DMS153 (cell line): ENCODE measurements at regions not wholly inside any gene's neighbourhood (a gene's known extent, or its start where the extent isn't known, plus 50 kb on each side); places are given as distances from the start of the nearest gene placed in this dataset.

Source experiments
- DNase-seq: peaks from one replicate; lab custom pipeline; 2025; lab: John Stamatoyannopoulos, UW

DNA sequence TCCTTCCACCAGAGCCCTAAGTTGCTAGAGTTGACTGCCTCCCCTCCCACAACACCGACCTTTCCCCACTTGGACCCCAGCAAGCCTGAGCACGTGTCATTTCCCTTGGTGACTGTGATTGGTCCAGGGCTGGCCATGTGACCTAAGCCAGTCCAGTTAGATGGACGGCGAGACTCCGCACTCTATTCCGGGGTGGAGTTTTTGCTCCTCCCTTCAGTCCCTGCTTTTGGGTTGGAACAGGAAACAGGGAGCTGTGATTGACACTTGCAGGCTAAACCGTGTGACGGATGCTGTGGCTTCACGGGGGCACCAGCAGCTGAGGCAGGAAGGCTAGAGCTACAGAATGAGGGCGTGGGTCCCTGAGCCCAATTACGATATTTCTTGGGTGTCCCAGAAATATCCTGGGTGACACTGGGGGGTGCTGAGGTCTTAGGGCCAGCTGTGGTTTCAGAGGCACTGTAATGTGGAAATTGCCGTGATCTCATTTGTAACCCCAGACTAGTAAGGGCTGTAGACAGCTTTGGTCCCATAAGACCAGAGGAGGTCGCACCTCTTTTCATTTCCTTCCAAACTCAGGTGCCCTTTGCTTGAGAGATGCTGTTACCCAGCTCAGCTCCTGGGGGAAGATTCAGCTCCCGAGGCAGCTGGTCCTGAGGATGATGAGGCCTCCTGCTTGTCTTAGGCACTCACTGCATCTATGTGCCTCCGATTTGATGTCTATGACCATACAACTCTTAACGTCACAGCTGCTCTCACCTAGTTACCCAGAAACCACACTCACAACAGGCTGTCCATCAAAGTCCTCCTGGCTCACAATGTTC lies 102.7 kb upstream of the NPTX2 start:
- DNase-seq = no peak

- no peak for DNase-seq
Observed at GRCh38 chr7:98511175-98511574, 105.9 kb upstream of the NPTX2 start.

- no peak for DNase-seq
Observed at GRCh38 chr7:98509836-98510235, 107.2 kb upstream of the NPTX2 start.

GRCh38 chr7:98506471-98506870 lies 105.6 kb upstream of the BAIAP2L1 start:
- no peak for DNase-seq

- DNase-seq = no peak
Observed at GRCh38 chr7:98500764-98501163, 99.9 kb upstream of the BAIAP2L1 start.

DNA sequence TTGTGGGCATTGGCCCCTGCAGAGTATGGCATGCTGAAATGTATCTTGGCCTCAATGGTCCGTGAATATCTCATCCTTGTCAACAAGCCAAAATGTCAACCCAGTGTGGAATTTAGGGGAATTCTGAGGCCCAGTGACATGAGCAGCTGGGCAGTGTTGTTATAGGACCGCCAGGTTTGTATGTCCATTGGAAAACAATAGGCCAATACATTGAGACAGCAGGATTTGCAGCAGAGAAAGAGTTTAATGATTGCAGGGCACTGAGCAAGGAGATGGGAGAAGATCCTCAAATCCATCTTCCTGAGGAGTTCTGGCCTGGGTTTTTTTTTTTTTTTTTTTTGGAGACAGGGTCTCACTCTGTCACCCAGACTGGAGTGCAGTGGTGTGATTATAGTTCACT lies 95.7 kb upstream of the BAIAP2L1 start:
- DNase-seq = no peak

GRCh38 chr7:98495200-98495955 lies 94.5 kb upstream of the BAIAP2L1 start:
- no peak for DNase-seq

- no peak for DNase-seq
Observed at GRCh38 chr7:98493030-98493778, 92.3 kb upstream of the BAIAP2L1 start.

DNA sequence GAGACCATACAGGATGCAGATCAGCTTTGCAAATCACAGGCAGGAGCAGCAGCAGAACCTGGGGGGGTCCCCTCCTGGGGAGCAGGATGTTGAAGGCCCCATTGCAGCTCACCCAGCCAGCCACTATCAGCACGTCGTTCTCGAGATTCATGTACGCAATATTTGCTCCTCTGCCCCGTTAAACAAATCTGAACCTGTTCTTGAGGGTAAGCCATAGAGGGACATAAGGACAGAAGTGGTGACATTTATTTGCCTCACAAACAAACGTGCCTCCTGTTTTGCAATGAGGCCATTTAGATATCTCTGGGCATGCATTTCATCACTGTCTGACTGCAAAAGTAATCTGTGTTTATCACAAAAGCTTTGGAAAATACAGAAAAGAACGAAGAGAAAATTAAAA lies 87.3 kb upstream of the BAIAP2L1 start:
- no peak for DNase-seq

- DNase-seq = no peak
Observed at GRCh38 chr7:98483964-98484545, 83.2 kb upstream of the BAIAP2L1 start.

GRCh38 chr7:98483276-98483963 lies 82.5 kb upstream of the BAIAP2L1 start:
- DNase-seq = no peak

GRCh38 chr7:98479318-98479717 lies 78.4 kb upstream of the BAIAP2L1 start:
- DNase-seq = no peak

GRCh38 chr7:98475352-98475751 lies 74.5 kb upstream of the BAIAP2L1 start:
- no peak for DNase-seq

DNA sequence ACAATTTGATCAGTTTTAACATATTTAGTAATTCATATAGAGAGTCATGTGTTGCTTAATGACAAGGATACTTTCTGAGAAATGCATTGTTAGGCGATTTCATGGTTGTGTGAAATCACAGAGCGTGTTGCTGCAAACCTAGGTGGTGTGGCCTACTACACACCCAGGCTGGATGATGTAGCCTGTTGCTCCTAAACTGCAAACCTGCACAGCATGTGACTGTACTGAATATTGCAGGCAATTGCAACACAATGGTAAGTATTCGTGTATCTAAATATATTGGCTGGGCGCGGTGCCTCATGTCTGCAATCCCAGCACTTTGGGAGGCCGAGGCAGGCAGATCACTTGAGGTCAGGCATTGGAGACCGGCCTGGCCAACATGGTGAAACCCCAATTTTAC lies 73.7 kb upstream of the BAIAP2L1 start:
- no peak for DNase-seq

GRCh38 chr7:98472521-98472954 lies 71.6 kb upstream of the BAIAP2L1 start:
- no peak for DNase-seq

- no peak for DNase-seq
Observed at GRCh38 chr7:98470485-98471240, 69.8 kb upstream of the BAIAP2L1 start.

DNA sequence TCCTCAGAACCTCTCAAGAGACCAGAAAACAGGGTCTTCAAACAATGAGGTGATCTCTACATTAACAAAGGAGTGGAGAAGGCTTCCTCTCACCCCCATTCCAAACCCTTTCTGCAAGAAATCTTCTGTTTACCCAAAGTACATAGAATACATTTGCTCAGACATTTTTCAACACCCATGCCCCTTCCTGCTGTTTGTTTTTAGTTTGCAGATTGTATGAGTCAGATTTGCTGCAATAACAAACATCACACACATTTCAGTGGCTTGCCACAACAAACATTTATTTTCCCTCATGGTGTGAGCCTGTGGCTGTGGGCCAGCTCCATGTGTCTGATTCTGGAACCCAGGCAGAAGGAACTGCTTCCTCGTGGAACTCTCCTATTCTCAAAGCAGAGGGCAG lies 68.2 kb upstream of the BAIAP2L1 start:
- no peak for DNase-seq

- no peak for DNase-seq
Observed at GRCh38 chr7:98467570-98468312, 66.9 kb upstream of the BAIAP2L1 start.

GRCh38 chr7:98465022-98465421 lies 64.1 kb upstream of the BAIAP2L1 start:
- DNase-seq = no peak

- DNase-seq = no peak
Observed at GRCh38 chr7:98464558-98464940, 63.7 kb upstream of the BAIAP2L1 start.
